Ureter (tissue), 1 donor: ENCODE measurements at regions not wholly inside any gene's neighbourhood (a gene's known extent, or its start where the extent isn't known, plus 50 kb on each side); places are given as distances from the start of the nearest gene placed in this dataset.

Experiments
- DNase-seq: peaks from one replicate; pipeline ENCODE4 v3.0.0-alpha.2; 2020; ENCODE audit warnings: low spot score
- donor health status: DM: yes; HTN: yes; CAD: no.

GRCh38 chr17:15039366-15039765, 225.8 kb downstream of the PMP22 start:
- no peak for DNase-seq

GRCh38 chr17:15038656-15039055, 226.5 kb downstream of the PMP22 start:
- DNase-seq: no peak

- DNase-seq: no peak
Observed at GRCh38 chr17:15036238-15036637, 228.9 kb downstream of the PMP22 start.

GRCh38 chr17:15031975-15032374, 233.2 kb downstream of the PMP22 start:
- DNase-seq: no peak

- no peak for DNase-seq
Observed at GRCh38 chr17:15029469-15029868, 235.7 kb downstream of the PMP22 start.

GRCh38 chr17:15027853-15028252, 237.3 kb downstream of the PMP22 start:
- DNase-seq: no peak

- no peak for DNase-seq
Observed at GRCh38 chr17:15026088-15026487, 239.0 kb downstream of the PMP22 start.

- DNase-seq: no peak
Observed at GRCh38 chr17:15023589-15024336, 241.4 kb downstream of the PMP22 start.

- DNase-seq: no peak
Observed at GRCh38 chr17:15019158-15019557, 246.0 kb downstream of the PMP22 start.

GRCh38 chr17:15012351-15012980, 252.7 kb downstream of the PMP22 start:
- DNase-seq: no peak

- DNase-seq: no peak
Observed at GRCh38 chr17:15009087-15009486, 256.0 kb downstream of the PMP22 start.

GRCh38 chr17:15007147-15007553, 258.0 kb downstream of the PMP22 start:
- no peak for DNase-seq

GRCh38 chr17:15006421-15007128, 258.6 kb downstream of the PMP22 start:
- DNase-seq: no peak

- DNase-seq: no peak
Observed at GRCh38 chr17:15000661-15001060, 264.5 kb downstream of the PMP22 start.

GRCh38 chr17:14997290-14997689, 267.8 kb downstream of the PMP22 start:
- DNase-seq: no peak

GRCh38 chr17:14986127-14986526, 279.0 kb downstream of the PMP22 start:
- no peak for DNase-seq

- DNase-seq: no peak
Observed at GRCh38 chr17:14972844-14973243, 292.3 kb downstream of the PMP22 start.

- DNase-seq: no peak
Observed at GRCh38 chr17:14971054-14971453, 294.1 kb downstream of the PMP22 start.

- DNase-seq: no peak
Observed at GRCh38 chr17:14959106-14959648, 305.9 kb downstream of the PMP22 start.

- no peak for DNase-seq
Observed at GRCh38 chr17:14953405-14953804, 311.7 kb downstream of the PMP22 start.

GRCh38 chr17:14950686-14951085, 314.4 kb downstream of the PMP22 start:
- DNase-seq: no peak

- DNase-seq: no peak
Observed at GRCh38 chr17:14950216-14950615, 314.9 kb downstream of the PMP22 start.

GRCh38 chr17:14947671-14948070, 317.5 kb downstream of the PMP22 start:
- no peak for DNase-seq
